GM12878 (cell line): ENCODE measurements at regions not wholly inside any gene's neighbourhood (a gene's known extent, or its start where the extent isn't known, plus 50 kb on each side); places are given as distances from the start of the nearest gene placed in this dataset.

Experiments
- ATAC-seq: fragments of 200-7000 bp; cut with Tn5 transposase; 3 replicates; pipeline ENCODE4 v1.9.1; 2020; ENCODE audit warnings: mild to moderate bottlenecking, moderate library complexity
- BruUV-seq: library from RNA; stranded (reverse); fragments of 400-500 nt; replicated peaks from 2 replicates; lab custom pipeline; 2021; lab: Mats Ljungman, UMichigan
- CTCF ChIA-PET: fragments of 300-600 bp; sonication (Branson Sonifier 250); formaldehyde crosslinking; extraction: SDS; loops from one replicate; lab custom pipeline; 2021; ENCODE audit warnings: inconsistent platforms; lab: Yijun Ruan, JAX
- POLR2A ChIA-PET: fragments of 350-600 bp; formaldehyde crosslinking; extraction: SDS; loops from one replicate; lab custom pipeline; 2021; ENCODE audit warnings: inconsistent platforms; lab: Charles Lee
- RAD21 ChIA-PET: fragments of 300-600 bp; sonication (Branson Sonifier 250); formaldehyde crosslinking; loops from one replicate; lab custom pipeline; 2023; ENCODE audit warnings: antibody characterized with exemption; ENCODE audit not compliant: unreplicated experiment; lab: Charles Lee
- SMC1A ChIA-PET: fragments of 300-600 bp; sonication (Branson Sonifier 250); formaldehyde crosslinking; loops from one replicate; lab custom pipeline; 2023; ENCODE audit not compliant: unreplicated experiment, uncharacterized antibody; lab: Charles Lee
- DNase-seq: peaks from one replicate; pipeline ENCODE4 v3.0.0-alpha.2; 2011; ENCODE audit warnings: low read depth, low spot score
- FAIRE-seq: peaks from 3 replicates; lab custom pipeline; 2011; peaks lifted over from hg19 to GRCh38; lab: Jason Lieb, UNC
- H2AFZ ChIP-seq: 2 replicates; pipeline ENCODE4 v1.6.0; 2011; ENCODE audit warnings: low read depth, low read length, control low read depth; ENCODE audit not compliant: control insufficient read depth
- H3K27ac ChIP-seq: 2 replicates; pipeline ENCODE4 v1.5.1; 2011; ENCODE audit warnings: control low read depth; ENCODE audit not compliant: control insufficient read depth, insufficient read depth
- H3K27me3 ChIP-seq, 2 experiments: replicated peaks in 1 of 2; 2 replicates each; pipeline versions ENCODE4 v1.6.0 to v1.6.1; 2011; ENCODE audit warnings: low read length in 1 of 2; ENCODE audit not compliant: control insufficient read depth in 2 of 2, insufficient read depth in 2 of 2
- H3K36me3 ChIP-seq, 2 experiments: 2 replicates each; pipeline ENCODE4 v1.5.1; 2011; ENCODE audit warnings: low read length in 1 of 2; ENCODE audit not compliant: control insufficient read depth in 2 of 2, insufficient read depth in 2 of 2
- H3K4me1 ChIP-seq: 2 replicates; pipeline ENCODE4 v1.6.1; 2011; ENCODE audit warnings: mild to moderate bottlenecking, low read length, moderate library complexity, mixed read lengths; ENCODE audit not compliant: control insufficient read depth, insufficient read depth
- H3K4me2 ChIP-seq: 2 replicates; pipeline ENCODE4 v1.6.0; 2011; ENCODE audit warnings: control low read depth; ENCODE audit not compliant: control insufficient read depth, insufficient read depth
- H3K4me3 ChIP-seq: fragments of 200-600 bp; sonication (generic); 2 replicates; pipeline ENCODE4 v1.5.1; 2016
- H3K79me2 ChIP-seq: 2 replicates; pipeline ENCODE4 v1.6.0; 2011; ENCODE audit warnings: low read length; ENCODE audit not compliant: control insufficient read depth, insufficient read depth
- H3K9ac ChIP-seq: 2 replicates; pipeline ENCODE4 v1.8.0; 2011; ENCODE audit warnings: low read length, control low read depth, mixed read lengths; ENCODE audit not compliant: control insufficient read depth, insufficient read depth
- H3K9me3 ChIP-seq: replicated peaks from 3 replicates; pipeline ENCODE4 v1.5.1; 2011; ENCODE audit warnings: mild to moderate bottlenecking, low read length; ENCODE audit not compliant: control insufficient read depth, insufficient read depth
- H4K20me1 ChIP-seq: 2 replicates; pipeline ENCODE4 v1.6.0; 2011; ENCODE audit not compliant: control insufficient read depth, insufficient read depth
- CUX1 ChIP-seq: IDR thresholded peaks from 2 replicates; pipeline ENCODE4 v1.6.1; 2012; ENCODE audit warnings: improper control_type of control experiment, low read depth, low read length; ENCODE audit not compliant: insufficient replicate concordance
- EP300 ChIP-seq, 2 experiments: fragments of 150-350 bp in 1 of 2; IDR thresholded peaks; 2 replicates each; pipeline ENCODE4 v1.6.1; 2011 to 2012; ENCODE audit warnings: low read depth in 2 of 2, low read length in 2 of 2, borderline replicate concordance in 1 of 2, improper control_type of control experiment in 1 of 2, inconsistent platforms in 1 of 2; ENCODE audit not compliant: control insufficient read depth in 1 of 2
- FOS ChIP-seq: IDR thresholded peaks from 3 replicates; pipeline ENCODE4 v1.6.1; 2011; ENCODE audit warnings: borderline replicate concordance; ENCODE audit not compliant: insufficient read length; ENCODE audit errors: extremely low read depth
- IRF4 ChIP-seq: IDR thresholded peaks from 2 replicates; pipeline ENCODE4 v1.6.1; 2011; ENCODE audit warnings: low read depth, low read length
- MAX ChIP-seq: IDR thresholded peaks from 2 replicates; pipeline ENCODE4 v1.6.1; 2012; ENCODE audit warnings: low read depth, low read length, improper control_type of control experiment
- NFYB ChIP-seq: IDR thresholded peaks from 2 replicates; pipeline ENCODE4 v1.6.1; 2011; ENCODE audit warnings: low read depth, mild to moderate bottlenecking, low read length, improper control_type of control experiment, moderate library complexity; ENCODE audit not compliant: insufficient read depth
- TBL1XR1 ChIP-seq: IDR thresholded peaks from 2 replicates; pipeline ENCODE4 v1.6.1; 2012; ENCODE audit warnings: low read depth, low read length, improper control_type of control experiment
- ZNF592 ChIP-seq: fragments of 450-650 bp; IDR thresholded peaks from 2 replicates; pipeline ENCODE4 v1.6.1; 2017; ENCODE audit warnings: mild to moderate bottlenecking, moderate library complexity
- WGBS: methylation state at CpG from one replicate; pipeline ENCODE4 v1.1.6; 2016; ENCODE audit warnings: low lambda C conversion rate; ENCODE audit not compliant: insufficient replicate concordance, insufficient coverage; ENCODE audit errors: missing lambda C conversion rate; 5-methylcytosine and 5-hydroxymethylcytosine counted together
- in situ Hi-C: fragments of 300-500 bp; cut with MboI; formaldehyde crosslinking; loops from 9 replicates; pipeline ENCODE4 v1.14.3; 2018; ENCODE audit warnings: mixed read lengths
- intact Hi-C: fragments of 100-400 bp; cut with micrococcal nuclease; formaldehyde crosslinking; loops from one replicate; pipeline ENCODE4 v1.14.2; 2022; ENCODE audit not compliant: unreplicated experiment
- TF ChIP-seq, protein P1 (sequence below): IDR thresholded peaks from 2 replicates; pipeline ENCODE4 v1.6.1; 2011; ENCODE audit warnings: borderline replicate concordance, low read depth, mild to moderate bottlenecking, moderate library complexity, low read length; ENCODE audit not compliant: insufficient read depth, poor library complexity, severe bottlenecking
- TF ChIP-seq, protein P2 (sequence below): IDR thresholded peaks from 2 replicates; pipeline ENCODE4 v1.6.1; 2011; ENCODE audit warnings: mild to moderate bottlenecking, low read depth, low read length, moderate library complexity; ENCODE audit not compliant: insufficient replicate concordance

DNA sequence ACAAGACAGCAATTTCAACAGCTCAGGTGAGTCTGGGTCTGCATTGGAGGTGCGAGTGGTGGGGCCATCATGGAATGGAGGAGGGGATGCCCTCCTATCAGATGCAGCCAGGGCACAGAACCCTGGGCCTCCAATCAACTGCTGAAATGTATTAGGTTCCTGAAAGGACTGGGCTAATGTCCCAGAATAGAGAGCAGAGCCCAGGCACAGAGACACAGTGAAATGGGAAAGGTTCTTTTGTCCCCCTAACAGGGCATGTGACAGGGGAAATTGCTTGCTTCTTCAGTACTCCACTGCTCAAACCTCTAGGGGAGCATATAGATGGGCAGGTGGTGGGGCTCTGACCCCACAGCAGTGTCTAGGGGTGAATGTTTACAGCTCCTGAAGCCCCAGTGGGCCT is 87.3 kb upstream of the CLPB start:
- CTCF ChIA-PET: interaction anchor here (1.0 kb wide), 1 partner anchor 31 kb away, joined by 4 read pairs; no protein-coding TSS in a partner anchor
- BruUV-seq: no TSS peak
- no peak for TF ChIP-seq TBL1XR1
- no peak for TF ChIP-seq MAX
- no peak for TF ChIP-seq ZNF592
- TF ChIP-seq FOS: no peak
- TF ChIP-seq, protein P1, sequence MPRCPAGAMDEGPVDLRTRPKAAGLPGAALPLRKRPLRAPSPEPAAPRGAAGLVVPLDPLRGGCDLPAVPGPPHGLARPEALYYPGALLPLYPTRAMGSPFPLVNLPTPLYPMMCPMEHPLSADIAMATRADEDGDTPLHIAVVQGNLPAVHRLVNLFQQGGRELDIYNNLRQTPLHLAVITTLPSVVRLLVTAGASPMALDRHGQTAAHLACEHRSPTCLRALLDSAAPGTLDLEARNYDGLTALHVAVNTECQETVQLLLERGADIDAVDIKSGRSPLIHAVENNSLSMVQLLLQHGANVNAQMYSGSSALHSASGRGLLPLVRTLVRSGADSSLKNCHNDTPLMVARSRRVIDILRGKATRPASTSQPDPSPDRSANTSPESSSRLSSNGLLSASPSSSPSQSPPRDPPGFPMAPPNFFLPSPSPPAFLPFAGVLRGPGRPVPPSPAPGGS: no peak
- no peak for TF ChIP-seq CUX1
- TF ChIP-seq, protein P2, sequence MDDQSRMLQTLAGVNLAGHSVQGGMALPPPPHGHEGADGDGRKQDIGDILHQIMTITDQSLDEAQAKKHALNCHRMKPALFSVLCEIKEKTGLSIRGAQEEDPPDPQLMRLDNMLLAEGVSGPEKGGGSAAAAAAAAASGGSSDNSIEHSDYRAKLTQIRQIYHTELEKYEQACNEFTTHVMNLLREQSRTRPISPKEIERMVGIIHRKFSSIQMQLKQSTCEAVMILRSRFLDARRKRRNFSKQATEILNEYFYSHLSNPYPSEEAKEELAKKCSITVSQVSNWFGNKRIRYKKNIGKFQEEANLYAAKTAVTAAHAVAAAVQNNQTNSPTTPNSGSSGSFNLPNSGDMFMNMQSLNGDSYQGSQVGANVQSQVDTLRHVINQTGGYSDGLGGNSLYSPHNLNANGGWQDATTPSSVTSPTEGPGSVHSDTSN: no peak
- TF ChIP-seq IRF4: no peak
- no peak for TF ChIP-seq NFYB
- TF ChIP-seq EP300 (IDR thresholded peaks at IDR 0.05; ENCODE audit: borderline replicate concordance in 1 of 2, control insufficient read depth in 1 of 2, low read depth in 2 of 2, low read length in 2 of 2): no peak

More for the DNA sequence above, 87.3 kb upstream of the CLPB start:
- Histone ChIP-seq H4K20me1 (no peaks in the 10 kb centered on the region), H3K9ac (no peak overlapping the region), H3K27me3 (no peaks in the 10 kb centered on the region), H3K4me2 (no peak overlapping the region), H2AFZ (no peak overlapping the region), H3K4me1 (no peaks in the 10 kb centered on the region), H3K4me3 (no peak overlapping the region), H3K27ac (no peak overlapping the region), H3K79me2 (no peaks in the 10 kb centered on the region), H3K9me3 (no peaks in the 10 kb centered on the region), H3K36me3 (no peaks in the 10 kb centered on the region)
- no peak for ATAC-seq
- FAIRE-seq: no peak
- no peak for DNase-seq
- RAD21 ChIA-PET: no interaction called here
- intact Hi-C loops (no loop called here), in situ Hi-C loops (no loop called here)
- SMC1A ChIA-PET: interaction anchor here (1.0 to 2.2 kb wide), 2 partner anchors 16 to 50 kb away, joined by 4 to 6 read pairs; no protein-coding TSS in a partner anchor
- WGBS: 44% methylated on average over 1 of the region's 1 CpG
- POLR2A ChIA-PET: no interaction called here
